GM23338 (cell line): ENCODE measurements at regions not wholly inside any gene's neighbourhood (a gene's known extent, or its start where the extent isn't known, plus 50 kb on each side); places are given as distances from the start of the nearest gene placed in this dataset.
A peak's percentile ranks its signal among the peaks of the same experiment; 100 is the strongest.

Source experiments
- CTCF ChIP-seq, 2 experiments: fragments of 200-600 bp in 1 of 2; sonication (generic) in 1 of 2; conservative IDR thresholded peaks; 2 replicates each; pipeline versions ENCODE4 v1.5.1 to v1.6.1; 2016 to 2017; ENCODE audit warnings: antibody characterized with exemption in 2 of 2, low read depth in 2 of 2, mild to moderate bottlenecking in 2 of 2, moderate library complexity in 1 of 2
- JUNB ChIP-seq: IDR thresholded peaks from one replicate; pipeline ENCODE4 v1.6.1; 2016; ENCODE audit warnings: antibody characterized with exemption; ENCODE audit not compliant: unreplicated experiment

GRCh38 chr5:67338421-67338820 lies 141.8 kb upstream of the CD180 start:
- TF ChIP-seq CTCF (conservative IDR thresholded peaks at IDR 0.05; ENCODE audit: low read depth in 2 of 2), result 0 out of 4 replicates have a peak, but pooled peaks of 1 of the 2 experiments have one; percentile 1
- TF ChIP-seq JUNB, result no peak
